GM18868 (cell line): ENCODE measurements at regions not wholly inside any gene's neighbourhood (a gene's known extent, or its start where the extent isn't known, plus 50 kb on each side); places are given as distances from the start of the nearest gene placed in this dataset.
"Not testable (repeated sequence)": the region's sequence is repeated elsewhere in the genome, so short reads cannot be mapped to it uniquely, and the experiment has no call there.

Source experiments
- ATAC-seq: cut with Tn5 transposase; IDR thresholded peaks from one replicate; pipeline ENCODE4 v1.9.1; 2021; ENCODE audit warnings: mild to moderate bottlenecking, moderate library complexity; ENCODE audit not compliant: unreplicated experiment

GRCh38 chr4:138588501-138588900, 346.4 kb upstream of the SLC7A11 start:
- ATAC-seq: no peak

GRCh38 chr4:138579146-138579545, 337.0 kb upstream of the SLC7A11 start:
- ATAC-seq: no peak

- ATAC-seq: not testable (repeated sequence)
These were observed 335.7 kb upstream of the SLC7A11 start for GRCh38 chr4:138577826-138578225.

GRCh38 chr4:138577145-138577544, 335.0 kb upstream of the SLC7A11 start:
- no peak for ATAC-seq

GRCh38 chr4:138576684-138577083, 334.5 kb upstream of the SLC7A11 start:
- ATAC-seq: peak; percentile 69

GRCh38 chr4:138573246-138573645, 331.1 kb upstream of the SLC7A11 start:
- ATAC-seq: no peak

- ATAC-seq: no peak
These were observed 329.9 kb upstream of the SLC7A11 start for GRCh38 chr4:138572007-138572406.

- ATAC-seq: no peak
These were observed 325.5 kb upstream of the SLC7A11 start for GRCh38 chr4:138567696-138568095.

GRCh38 chr4:138565576-138565975, 323.4 kb upstream of the SLC7A11 start:
- no peak for ATAC-seq

- ATAC-seq: peak; percentile 90
These were observed 320.4 kb upstream of the SLC7A11 start for GRCh38 chr4:138562544-138562991.

- ATAC-seq: no peak
These were observed 319.8 kb upstream of the SLC7A11 start for GRCh38 chr4:138561906-138562305.

GRCh38 chr4:138561276-138561880, 319.2 kb upstream of the SLC7A11 start:
- no peak for ATAC-seq

GRCh38 chr4:138560448-138560847, 318.3 kb upstream of the SLC7A11 start:
- no peak for ATAC-seq

- no peak for ATAC-seq
These were observed 316.7 kb upstream of the SLC7A11 start for GRCh38 chr4:138558886-138559285.

GRCh38 chr4:138555584-138555983, 313.4 kb upstream of the SLC7A11 start:
- peak; percentile 75 for ATAC-seq

- ATAC-seq: no peak
These were observed 313.0 kb upstream of the SLC7A11 start for GRCh38 chr4:138555108-138555507.

GRCh38 chr4:138553001-138553845, 311.1 kb upstream of the SLC7A11 start:
- ATAC-seq: no peak

- no peak for ATAC-seq
These were observed 300.1 kb upstream of the SLC7A11 start for GRCh38 chr4:138542191-138542776.

- ATAC-seq: no peak
These were observed 298.1 kb upstream of the SLC7A11 start for GRCh38 chr4:138540056-138540800.

GRCh38 chr4:138538743-138539142, 296.6 kb upstream of the SLC7A11 start:
- no peak for ATAC-seq
